GM21360 (cell line): ENCODE measurements at regions not wholly inside any gene's neighbourhood (a gene's known extent, or its start where the extent isn't known, plus 50 kb on each side); places are given as distances from the start of the nearest gene placed in this dataset.

Experiments used
- ATAC-seq: cut with Tn5 transposase; IDR thresholded peaks from one replicate; pipeline ENCODE4 v1.9.1; 2021; ENCODE audit warnings: mild to moderate bottlenecking, moderate library complexity; ENCODE audit not compliant: unreplicated experiment

DNA sequence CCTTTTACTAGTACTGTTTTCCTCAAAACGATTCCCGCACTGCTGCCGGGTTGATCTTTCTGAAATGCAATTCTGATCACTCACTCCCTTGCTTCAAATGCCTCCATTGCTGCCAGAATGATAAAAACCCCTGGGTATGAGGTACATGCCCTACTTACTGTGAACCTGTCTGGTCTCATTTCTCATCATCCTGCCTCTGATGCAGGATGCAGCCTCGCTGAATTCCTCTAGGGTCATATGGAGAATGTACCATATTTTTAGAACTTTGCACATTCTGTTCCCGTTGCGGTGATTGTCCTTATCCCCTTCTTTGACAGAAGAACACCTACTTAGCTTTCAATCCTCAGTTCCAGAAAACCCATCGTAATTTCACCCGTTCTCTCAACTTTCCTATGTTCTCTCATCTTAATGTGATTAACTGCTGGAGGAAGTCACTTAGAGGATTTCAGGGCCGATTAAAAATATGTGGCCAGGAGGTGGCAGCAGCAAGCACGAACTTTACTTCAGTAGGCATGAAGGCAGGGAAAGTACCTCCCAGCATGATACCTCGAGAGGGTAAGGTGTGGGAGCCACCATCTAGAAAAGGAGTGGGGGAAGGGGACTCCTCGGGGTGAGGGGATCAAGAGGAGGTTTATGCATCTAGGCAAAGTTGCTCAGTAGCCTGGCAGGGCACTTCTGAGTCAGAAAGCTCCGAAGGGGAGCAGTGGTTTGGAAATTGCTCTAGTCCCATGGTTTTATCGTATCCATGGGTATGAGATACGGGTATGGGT lies 361.5 kb upstream of the ZP4 start:
- ATAC-seq = no peak

DNA sequence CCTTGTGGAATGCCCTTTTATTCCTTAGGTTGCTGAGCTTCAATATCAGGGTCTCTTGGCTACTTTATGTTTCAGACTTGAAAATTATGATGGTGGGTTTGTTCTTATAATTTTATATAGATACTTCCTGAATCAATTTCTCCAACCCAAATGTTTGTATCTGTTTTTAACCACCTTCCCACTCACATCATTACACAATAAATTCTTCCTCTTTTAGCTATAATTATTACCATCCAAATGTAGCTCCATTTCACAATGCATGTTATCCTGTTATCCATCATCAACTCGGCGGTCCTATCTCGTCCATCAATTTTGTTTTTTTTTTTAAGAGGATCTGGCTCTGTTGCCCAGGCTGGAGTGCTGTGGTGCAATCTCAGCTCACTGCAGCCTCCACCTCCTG lies 357.6 kb upstream of the ZP4 start:
- ATAC-seq = no peak

DNA sequence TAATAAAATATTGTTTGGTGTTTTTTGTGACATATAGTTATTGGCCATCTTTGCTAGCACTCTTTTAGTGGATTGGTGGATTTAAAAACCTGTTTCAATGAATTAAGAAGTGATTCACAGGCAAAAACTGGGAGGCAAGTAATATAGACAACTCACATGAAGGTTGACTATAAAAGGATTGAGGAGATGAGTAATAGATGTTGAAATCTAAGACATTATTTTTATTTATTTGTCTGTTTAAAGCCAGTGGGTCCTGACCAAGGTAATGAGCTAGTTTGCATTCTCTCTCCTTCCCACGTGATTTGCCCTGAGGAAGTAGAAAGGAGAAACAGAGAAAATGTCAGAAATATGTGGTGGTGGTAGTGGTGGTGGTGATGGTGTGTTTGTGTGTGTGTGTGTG lies 351.5 kb upstream of the ZP4 start:
- no peak for ATAC-seq

DNA sequence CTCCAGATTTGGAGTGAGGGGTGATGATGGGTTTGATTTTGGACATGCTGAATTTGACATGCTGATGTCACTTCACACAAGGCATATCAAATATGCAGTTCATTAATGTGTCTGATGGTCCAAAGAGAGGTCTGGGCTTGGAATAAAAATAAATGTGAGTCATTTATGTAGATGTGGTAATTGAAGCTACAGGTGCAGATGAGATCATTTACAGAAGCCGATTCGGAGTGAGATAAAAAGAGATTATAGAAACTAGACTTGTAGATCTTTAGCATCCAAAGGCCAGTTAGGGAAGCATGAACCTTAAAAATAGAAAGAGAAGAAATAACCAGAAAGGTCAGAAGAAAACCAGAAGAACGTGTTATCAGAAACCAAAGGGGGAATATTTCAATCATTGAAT lies 350.9 kb upstream of the ZP4 start:
- ATAC-seq = no peak

DNA sequence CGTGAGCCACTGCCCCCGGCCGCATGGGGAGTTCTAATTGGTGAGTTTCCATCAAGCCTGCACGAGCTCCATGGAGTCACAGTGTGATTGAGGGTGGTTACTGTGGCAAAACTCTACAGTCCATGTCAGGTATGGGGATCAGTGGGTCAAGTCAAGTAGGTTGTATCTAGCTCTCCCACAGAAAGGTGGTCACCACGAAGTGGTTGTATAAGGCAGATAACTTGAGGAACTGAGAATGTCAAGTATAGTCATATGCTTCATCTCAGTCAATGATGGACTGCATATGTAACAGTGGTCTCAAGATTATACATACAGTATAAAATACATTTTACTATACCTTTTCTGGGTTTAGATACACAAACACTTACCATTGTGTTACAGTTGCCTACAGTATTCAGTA lies 348.6 kb upstream of the ZP4 start:
- no peak for ATAC-seq

DNA sequence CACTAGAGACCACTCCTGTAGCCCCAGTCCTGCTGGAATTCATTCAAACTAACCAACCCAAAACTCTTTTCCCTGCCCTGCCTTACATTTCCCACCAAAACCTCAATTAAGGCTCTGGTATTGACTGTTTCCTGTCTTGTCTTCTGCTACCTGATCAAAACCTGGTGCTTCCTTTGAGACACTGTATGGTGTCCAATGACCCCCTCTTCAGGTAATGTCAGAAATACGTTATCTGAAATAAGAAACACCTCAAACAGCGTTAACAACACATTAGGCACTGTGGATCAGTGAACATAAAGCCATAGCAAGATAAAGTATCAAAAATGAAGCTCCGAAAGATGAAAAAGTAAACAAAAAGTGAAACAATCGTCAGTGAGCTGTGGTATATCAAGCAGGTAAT lies 343.2 kb upstream of the ZP4 start:
- ATAC-seq = no peak

DNA sequence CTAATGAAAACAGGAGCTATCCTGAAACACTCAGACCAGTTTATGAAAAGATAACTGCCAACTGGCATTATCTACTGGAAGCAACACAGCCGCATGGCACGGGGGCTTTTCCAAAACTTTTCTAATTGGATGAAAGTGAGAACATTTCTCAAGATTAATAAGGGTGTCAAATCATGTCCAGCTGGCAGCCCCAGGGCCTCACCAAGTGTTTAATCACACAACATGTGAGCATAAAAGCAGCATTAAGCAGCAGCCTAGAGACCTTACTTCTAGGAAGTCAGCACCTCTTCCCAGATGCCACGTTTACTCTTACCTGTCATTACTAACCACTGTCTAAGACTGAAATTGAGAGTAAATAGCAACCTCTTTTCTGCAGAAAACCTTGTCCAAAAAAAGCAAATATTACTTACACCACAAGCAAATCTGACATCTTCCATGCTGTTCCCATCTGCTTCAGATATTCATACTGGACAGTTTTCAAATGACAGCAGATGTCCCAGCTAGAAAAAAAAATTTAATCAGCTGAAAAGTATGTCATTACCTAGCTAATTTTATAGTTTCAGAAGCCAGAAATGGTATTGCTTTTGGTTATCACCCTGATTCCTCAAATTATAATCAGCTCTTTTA lies 341.5 kb upstream of the ZP4 start:
- no peak for ATAC-seq

DNA sequence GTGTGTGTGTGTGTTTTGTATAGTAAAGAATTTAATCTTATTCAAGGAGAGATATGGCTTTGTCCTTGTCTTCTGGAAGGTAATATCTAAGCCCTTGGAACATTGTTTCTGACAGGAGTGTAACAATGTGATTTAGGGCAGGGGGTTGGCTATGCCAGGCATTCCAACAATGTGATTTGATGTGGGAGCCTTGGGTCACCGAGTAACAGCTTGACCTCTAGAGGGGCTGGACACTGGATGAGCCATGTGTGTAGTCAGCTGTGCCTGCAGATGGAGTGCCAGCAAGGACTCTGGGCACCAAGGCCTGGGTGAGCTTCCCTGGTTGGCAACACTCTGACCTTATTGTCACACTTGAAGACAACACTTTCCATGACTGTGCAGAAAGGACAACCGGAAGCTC lies 336.1 kb upstream of the ZP4 start:
- ATAC-seq = no peak

DNA sequence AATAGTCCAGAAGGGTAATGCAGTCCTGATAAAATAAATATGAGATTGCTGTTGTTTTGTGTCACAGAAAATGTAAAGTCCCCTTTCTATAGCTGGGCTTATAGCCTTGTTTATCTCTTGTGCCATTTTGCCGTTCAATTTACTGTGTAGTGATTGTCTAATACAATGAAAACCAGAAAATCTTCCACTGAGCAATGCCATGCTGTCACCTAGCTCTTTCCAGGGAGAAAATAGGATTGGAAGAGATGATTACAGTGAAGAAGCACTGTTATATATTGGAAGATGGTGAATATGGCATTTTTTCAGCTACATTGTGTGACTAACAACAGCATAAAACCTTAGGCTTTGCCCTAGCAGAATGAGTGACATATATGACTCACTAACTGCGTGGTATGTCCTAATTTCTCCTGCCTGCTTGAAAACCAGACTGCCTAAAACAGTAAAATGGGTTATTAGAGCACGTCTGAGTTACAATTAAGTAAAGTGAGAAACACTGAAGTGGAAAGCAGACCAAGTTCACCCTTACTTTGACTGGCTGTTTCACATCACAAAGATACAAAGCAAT lies 332.4 kb upstream of the ZP4 start:
- ATAC-seq = no peak

DNA sequence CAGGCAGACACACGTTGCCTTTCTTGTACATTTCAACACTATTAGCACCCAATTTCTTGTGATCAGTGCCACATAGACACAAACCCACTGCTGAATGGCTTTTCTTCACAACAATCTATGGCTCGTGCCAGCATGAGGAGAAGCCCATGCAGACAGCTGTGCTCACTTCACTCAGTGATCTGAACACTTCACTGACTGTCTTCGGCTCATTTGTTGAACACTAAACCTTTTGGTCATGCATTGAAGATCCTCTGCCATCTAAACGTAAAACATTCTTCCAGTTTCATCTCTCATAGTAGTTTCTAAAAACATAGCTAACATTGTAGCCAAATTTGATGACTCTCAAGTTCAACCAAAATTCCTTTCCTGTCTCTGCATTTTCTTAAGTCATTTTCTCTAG lies 331.0 kb upstream of the ZP4 start:
- no peak for ATAC-seq

DNA sequence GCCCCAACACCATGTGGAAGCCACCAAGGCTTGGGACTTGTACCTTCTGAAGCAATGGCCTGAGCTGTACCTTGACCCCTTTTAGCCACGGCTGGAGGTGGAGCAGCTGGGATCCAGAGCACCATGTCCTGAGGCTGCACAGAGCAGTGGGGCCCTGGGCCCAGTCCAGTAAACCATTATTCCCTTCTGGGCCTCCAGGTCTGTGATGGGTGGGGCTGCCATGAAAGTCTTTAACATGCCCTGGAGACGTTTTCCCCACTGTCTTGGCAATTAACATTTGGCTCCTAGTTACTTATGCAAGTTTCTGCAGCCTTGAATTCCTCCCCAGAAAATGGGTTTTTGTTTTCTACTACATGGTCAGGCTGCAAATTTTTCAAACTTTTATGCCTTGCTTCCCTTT lies 323.7 kb upstream of the ZP4 start:
- no peak for ATAC-seq

DNA sequence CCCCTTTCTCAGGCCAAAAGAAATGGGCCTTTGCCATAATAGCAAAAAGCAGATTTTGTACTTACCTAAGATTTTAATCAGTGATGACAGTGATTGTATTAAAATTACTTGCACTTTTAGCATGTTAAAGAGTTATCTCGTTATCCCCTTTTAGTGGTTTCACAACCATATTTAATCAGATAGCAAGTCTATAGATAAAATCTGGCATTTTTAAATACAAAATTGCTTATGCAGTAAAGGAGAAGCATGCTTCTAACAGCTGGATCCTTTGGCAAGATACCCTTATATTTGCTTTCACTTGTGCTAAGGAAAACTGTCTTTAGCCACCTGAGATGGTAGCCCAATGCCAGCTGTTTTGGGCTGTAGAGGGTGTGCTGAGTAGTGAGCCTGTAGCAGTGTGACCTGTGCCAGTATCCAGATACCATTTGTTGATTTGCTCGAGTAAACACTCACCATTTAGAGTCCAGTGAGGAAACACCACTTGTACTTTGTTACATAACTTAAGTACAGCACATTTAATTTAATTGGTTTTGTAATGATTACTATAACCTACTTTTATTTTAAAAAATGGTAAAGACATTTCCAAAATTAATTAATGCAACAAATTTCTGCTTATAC lies 314.4 kb upstream of the ZP4 start:
- no peak for ATAC-seq

DNA sequence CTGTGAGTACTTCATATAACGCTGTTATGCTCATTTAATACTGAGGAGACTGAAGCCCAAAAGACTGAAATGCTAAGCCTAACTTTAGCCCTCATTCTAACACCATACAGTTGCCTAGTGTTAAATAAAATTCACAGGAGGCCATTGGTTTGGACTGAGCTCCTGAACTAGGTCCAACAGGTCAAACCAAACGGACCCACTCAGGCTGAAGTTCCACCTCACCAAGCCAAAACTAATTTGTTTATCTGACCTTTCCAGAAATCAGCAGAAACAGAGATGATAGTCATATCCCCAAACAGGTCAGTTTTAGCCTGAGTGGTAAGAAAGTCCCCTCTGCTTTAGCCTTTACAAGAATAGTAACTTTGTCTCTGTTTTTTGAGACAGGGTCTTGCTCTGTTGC lies 311.3 kb upstream of the ZP4 start:
- no peak for ATAC-seq

DNA sequence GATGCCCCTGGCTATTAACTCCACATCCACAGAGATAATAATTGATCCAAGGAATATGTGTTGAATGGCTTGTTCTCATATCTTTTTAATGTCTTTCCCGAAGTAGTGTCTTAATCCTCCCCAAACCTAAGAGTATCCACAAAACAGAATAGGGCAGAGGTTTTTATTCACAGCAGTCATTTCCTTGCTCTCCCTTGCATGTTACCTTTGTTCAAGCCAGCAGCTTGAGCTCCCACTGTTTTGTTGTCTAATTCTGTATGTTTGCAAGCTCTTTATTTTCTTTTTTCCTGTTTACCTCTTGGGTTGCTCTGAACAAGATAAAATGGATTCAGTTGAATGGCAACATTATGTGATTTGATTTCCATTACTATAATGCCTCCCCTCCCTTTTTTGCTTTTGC lies 308.6 kb upstream of the ZP4 start:
- ATAC-seq = no peak

DNA sequence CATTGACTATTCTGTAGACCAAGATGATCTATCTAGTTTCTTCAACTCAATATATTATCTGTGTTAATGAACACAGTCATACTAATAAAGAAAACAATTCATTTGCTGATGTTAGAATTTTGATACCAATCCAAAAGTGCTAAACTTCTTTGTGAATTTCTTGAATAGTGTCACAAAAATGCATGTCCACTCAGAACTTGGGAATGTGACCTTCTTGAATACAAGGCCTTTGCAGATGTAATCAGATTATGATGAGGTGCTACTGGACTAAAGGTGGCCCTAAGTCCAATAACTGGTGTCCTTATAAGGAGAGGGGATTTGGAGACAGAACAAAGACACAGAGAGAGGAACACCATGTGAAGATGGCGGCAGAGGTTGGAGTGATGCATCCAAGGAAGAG lies 305.8 kb upstream of the ZP4 start:
- ATAC-seq = no peak

DNA sequence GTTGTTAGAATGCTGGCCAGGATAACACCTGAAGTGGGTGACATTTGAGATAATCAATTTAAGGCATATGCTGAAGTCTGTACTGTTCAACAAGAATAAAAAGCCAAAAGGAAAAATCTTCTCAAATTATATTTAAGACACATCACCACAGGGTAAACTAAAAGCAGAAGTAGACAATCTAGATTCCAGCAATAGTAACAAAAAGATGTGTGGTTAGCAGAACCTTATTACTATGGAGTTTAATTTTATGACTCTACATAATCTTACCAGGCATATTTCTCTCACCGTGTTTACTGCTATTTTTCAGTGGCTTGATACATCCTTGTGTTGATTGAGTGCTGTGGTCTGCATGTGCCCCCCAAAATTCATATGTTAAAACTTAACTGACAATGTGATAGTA lies 300.4 kb upstream of the ZP4 start:
- ATAC-seq = no peak

DNA sequence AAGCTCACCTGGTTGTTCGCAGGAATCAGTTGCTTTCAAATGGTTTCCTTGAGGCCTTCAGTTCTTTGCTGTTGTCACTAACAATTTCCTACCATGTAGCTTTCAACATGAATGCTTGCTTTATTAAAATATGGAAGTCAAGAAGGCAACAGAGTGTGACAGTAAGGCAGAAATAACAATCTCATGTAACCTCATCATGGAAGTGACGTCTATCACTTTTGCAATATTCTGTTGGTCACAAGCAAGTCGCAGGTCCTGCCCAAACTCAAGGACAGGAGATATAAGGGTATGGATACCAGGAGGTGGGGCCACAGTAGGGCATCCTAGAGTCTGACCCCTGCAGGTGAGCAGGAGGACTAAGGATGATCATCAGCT lies 296.8 kb upstream of the ZP4 start:
- ATAC-seq = no peak

DNA sequence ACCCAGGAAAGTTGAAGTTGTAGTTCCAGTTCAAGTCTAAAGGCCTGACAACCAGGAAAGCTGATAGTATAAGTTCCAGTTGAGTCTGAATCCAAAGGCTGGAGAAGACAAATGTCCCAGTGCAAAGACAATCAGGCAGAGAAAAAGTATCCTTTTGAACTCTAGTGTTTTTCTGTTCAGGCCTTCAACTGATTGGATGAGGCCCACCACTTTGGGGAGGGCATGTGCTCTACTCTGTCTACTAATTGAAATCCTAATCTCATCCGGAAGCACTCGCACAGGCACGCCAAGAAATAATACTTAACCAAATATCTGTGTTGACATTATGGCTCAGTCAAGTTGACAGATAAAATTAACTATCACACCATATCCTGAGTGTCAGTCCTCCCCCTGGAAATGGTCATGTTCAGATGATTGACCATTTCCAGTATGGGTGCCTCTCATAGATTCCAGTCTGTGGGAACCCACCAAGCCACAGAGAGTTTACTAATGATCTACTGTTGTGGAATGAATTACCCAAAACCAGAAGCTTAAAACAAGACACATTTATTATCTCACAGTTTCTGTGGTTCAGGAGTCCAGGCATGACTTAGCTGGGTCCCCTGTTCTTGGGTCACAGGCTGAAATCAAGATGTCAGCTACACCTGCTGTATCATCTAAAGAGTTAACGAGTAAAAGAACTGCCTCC lies 296.3 kb upstream of the ZP4 start:
- ATAC-seq = no peak

DNA sequence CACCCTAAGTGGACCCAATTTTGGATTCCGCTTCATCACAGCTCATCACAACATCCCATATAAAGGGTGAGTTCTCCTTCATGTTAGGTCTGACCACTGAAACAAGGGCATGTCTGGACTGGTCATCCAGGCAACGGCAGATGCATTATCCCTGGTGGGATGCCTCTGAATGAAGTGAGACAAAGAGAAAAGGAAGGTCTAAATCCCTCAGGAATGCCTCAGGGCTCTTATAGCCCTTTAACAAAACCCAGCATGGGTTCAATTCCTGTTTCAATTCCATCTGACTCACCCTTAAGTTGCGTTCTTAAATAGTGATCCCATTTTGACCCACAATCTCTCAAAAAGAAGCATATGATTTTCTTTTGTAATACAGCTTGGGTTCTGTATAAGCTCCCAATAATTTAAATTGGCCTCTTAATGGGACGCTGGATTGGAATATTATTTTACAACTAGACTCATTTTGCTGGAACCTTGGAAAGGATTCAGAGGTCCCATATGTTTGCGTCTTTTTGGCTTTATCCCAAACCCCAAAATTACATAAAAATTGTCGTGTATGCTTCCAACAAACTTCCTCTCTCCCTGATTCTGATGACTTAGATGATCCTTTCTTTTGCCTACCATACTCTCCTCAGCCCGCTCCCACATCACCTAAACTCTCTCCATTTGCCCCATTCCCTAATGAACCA lies 287.4 kb upstream of the ZP4 start:
- no peak for ATAC-seq

DNA sequence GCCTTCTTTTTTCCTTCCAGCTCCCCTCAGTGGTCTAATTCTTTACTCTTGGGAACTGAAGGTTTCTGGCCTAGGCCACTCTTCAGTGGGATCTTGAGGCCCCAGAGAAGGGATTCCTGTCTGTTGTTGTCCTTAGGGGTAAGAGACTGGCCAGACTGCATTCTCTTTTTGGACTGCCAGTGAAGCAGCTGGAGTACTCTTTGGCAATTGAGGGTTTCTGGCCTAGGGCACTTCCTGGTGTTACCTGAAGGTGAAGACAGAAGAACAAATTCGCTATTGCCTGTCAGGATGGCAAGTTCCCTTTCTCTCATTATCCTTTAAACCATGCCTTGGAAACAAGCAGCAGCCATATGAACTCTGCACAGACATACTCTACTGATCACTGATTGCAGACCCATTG lies 286.6 kb upstream of the ZP4 start:
- no peak for ATAC-seq

DNA sequence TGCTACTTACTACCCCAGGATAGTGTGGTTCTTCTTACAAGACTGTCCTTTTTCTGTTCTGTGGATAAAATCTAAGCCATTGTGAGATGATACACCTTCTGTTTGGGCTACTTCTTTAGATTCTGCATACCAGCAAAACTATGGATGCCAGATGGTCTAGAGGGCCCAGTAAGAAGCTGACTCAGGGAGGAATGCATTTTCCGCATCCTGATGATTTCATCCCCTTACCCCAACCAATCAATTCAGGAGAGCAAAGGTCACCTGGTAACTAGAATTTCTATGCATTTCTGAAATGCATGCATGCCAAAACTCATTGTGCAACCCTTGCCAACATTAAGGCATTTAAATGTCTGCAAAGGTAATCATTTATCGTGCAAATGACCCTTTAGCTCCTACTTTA lies 285.7 kb upstream of the ZP4 start:
- ATAC-seq = no peak
